ENCODE measurements at regions not wholly inside any gene's neighbourhood (a gene's known extent, or its start where the extent isn't known, plus 50 kb on each side); places are given as distances from the start of the nearest gene placed in this dataset.

- Histone ChIP-seq H3K36me3 (ENCODE audit: control insufficient read depth, insufficient read depth, low read length) (no peaks in the 10 kb centered on the region), H2AFZ (ENCODE audit: low read depth, low read length) (peak overlapping the region; percentile 96), H3K4me2 (ENCODE audit: insufficient read depth, low read length) (peak overlapping the region; percentile 90), H3K27ac (ENCODE audit: extremely low read depth, low read depth, low read length) (no peak overlapping the region; the same call in 2 of the 3 replicates), H3K4me1 (replicated peaks in 1 of 2; ENCODE audit: control insufficient read depth in 2 of 2, insufficient read depth in 2 of 2, low read length in 2 of 2) (peaks cover 0 to 15% of the 10 kb centered on the region in 2 experiments; a peak in 2 of 5 replicates), H3K4me3 (peak overlapping the region; percentile 54), H3K9ac (ENCODE audit: insufficient read depth in 1 of 2, low read depth in 2 of 2, low read length in 2 of 2) (peak overlapping the region; percentile 52 to 53; a peak in 3 of 4 replicates), H3K27me3 (ENCODE audit: control insufficient read depth in 2 of 2, insufficient read depth in 2 of 2, low read length in 2 of 2) (peaks cover 0 to 4% of the 10 kb centered on the region in 2 experiments; a peak in 2 of 5 replicates), H4K20me1 (replicated peaks; ENCODE audit: control insufficient read depth, insufficient read depth, low read length) (no peaks in the 10 kb centered on the region), H3K9me3 (replicated peaks; ENCODE audit: control insufficient read depth, insufficient read depth, low read depth, low read length) (no peaks in the 10 kb centered on the region), H3K9me1 (ENCODE audit: control insufficient read depth, insufficient read depth, low read length) (no peaks in the 10 kb centered on the region), H3K79me2 (ENCODE audit: control insufficient read depth, insufficient read depth, low read length) (no peaks in the 10 kb centered on the region)
- ATAC-seq: peak; percentile 99
- POLR2A ChIA-PET: interaction anchor here (1.0 to 1.6 kb wide), 2 partner anchors 8 to 9 kb away, joined by 3 to 10 read pairs; no protein-coding TSS in a partner anchor
- DNase-seq (ENCODE audit: extremely low read depth in 1 of 4, low spot score in 3 of 4): peak; percentile 48 to 78 (median 63)
- FAIRE-seq: no peak
- no TSS peak for BruUV-seq (replicated peaks)
- intact Hi-C loops (cut with micrococcal nuclease): no loop called here
- in situ Hi-C loops (cut with MboI): no loop called here
- 2% methylated on average over 47 of the region's 51 CpGs for WGBS (ENCODE audit: insufficient coverage, low coverage, missing lambda C conversion rate)
- CTCF ChIA-PET (ENCODE audit: low intra/inter-chr PET ratio): no interaction called here
- TF ChIP-seq ZBTB2 (IDR thresholded peaks at IDR 0.05) (no peak), CHAMP1 (IDR thresholded peaks at IDR 0.05) (no peak), SUPT5H (IDR thresholded peaks at IDR 0.05) (no peak), POLR2AphosphoS5 (IDR thresholded peaks at IDR 0.05; ENCODE audit: control insufficient read depth, insufficient read depth, low read depth, low read length) (0 out of 2 replicates have a peak, but pooled peaks have one; percentile 35), ZNF79 (CRISPR knock-in tag; IDR thresholded peaks at IDR 0.05; ENCODE audit: low read depth) (no peak), MYNN (IDR thresholded peaks at IDR 0.05) (no peak), MYNN (CRISPR knock-in tag; IDR thresholded peaks at IDR 0.05) (no peak), MITF (IDR thresholded peaks at IDR 0.05) (no peak), FOXA1 (IDR thresholded peaks at IDR 0.05; ENCODE audit: borderline replicate concordance) (no peak), POLR2H (tag; IDR thresholded peaks at IDR 0.05; ENCODE audit: low read depth) (no peak), AFF1 (IDR thresholded peaks at IDR 0.05; ENCODE audit: low read depth in 1 of 2, partially characterized antibody in 2 of 2) (no peak), SRF (CRISPR knock-in tag; IDR thresholded peaks at IDR 0.05) (no peak)
These were observed 154.6 kb downstream of the CCDC74A start for GRCh38 chr2:131682122-131682944.

All from K562 (cell line).